HTR-8/SVneo (cell line): ENCODE measurements at regions not wholly inside any gene's neighbourhood (a gene's known extent, or its start where the extent isn't known, plus 50 kb on each side); places are given as distances from the start of the nearest gene placed in this dataset.

Experiments used
- DNase-seq: peaks from one replicate; pipeline ENCODE4 v3.0.0; 2011; ENCODE audit warnings: low spot score, mixed read lengths; ENCODE audit not compliant: insufficient read length
- FAIRE-seq: peaks from 2 replicates; lab custom pipeline; 2011; peaks lifted over from hg19 to GRCh38; lab: Jason Lieb, UNC

DNA sequence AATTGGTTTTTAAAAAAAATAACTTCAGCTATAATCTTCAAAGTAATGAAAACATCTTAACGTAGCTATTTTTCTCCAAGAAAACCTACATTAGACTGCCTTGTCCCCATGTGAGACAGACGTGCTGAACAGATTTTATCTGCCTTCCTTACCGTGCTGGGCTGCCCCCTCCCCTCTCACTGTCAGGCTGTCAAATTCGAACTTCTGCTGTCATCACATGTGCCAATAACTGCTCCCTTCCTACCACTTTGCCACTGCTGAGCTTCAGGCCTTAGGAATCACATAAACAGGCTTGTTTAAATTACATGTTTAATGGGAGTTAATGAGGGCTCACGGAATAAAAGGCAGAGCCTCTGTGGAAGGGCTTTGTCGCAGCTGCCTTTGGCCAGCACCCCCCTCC, 77.0 kb upstream of the NHSL1 start:
- FAIRE-seq (no peak), DNase-seq (no peak)

DNA sequence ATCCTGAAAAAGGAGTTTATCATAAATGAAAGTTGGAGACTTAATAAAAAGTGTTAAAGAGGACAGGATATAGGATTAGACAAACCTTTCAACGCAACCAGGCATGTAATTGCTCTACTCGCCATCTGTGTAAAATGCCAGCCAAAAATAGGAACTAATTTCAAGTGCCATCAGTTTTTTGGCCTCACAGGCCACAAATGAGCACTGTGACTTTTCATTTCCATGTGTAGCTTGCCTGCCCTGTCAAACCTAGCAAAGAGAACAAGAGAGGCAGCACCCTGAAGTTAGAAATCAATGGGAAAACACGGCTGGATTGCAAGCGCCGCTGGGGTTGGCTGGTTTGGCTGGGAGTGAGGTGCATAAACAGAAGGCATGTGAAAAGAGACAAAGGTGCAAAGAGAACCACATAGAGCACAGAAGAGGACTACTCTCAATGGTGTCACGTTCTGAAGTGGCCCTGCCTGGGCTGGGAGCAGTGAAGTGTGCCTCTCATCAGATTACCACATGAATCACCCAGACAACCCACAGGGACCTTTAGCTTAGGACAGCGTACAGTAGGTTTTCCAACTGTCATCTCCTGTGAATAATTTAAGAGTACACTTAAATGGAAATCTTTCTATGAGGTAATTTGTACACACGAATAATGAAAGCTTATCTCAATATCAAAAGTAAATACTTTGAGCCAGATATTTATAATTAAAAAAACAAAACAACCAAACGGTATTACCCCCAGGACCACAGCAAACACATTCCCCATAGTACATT, 78.0 kb upstream of the NHSL1 start:
- no peak for FAIRE-seq
- DNase-seq: no peak

DNA sequence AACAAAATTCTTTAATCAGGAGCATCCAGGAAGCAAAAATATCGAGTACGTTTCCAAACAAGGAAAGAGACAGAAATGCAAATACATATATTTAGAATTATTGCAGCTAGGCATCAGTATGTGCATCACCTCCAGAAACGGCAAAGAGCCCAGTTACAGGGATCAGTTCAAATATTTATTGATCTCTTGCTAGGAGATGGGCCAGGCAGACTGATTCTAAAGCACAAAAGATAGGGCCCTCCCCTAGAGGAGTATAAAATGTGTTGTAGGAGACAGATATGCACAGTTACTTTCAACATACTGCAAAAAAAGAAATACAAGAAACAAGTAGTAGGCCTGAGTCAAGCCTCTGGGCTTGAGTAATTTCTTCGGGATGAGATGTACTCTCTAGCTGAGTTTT, 80.7 kb upstream of the NHSL1 start:
- FAIRE-seq (no peak), DNase-seq (no peak)

DNA sequence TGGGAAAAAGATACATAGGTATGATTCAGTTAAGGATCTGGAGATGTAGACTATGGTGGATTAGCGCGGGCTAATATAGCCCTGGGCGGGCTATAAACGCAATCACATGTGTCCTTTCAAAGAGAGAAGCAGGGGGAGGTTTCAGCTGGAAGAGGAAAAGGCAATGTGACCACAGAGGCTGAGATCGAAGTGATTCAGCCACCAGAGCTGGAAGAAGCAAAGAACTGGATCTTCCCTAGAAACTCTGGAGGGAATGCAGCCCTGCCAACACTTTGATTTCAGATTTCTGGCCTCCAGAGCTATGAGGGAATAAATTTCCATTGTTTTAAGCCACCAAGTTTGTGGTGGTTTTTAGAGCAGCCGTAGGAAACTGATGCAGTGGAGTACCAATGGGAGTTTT, 81.5 kb upstream of the NHSL1 start:
- FAIRE-seq (no peak), DNase-seq (no peak)

DNA sequence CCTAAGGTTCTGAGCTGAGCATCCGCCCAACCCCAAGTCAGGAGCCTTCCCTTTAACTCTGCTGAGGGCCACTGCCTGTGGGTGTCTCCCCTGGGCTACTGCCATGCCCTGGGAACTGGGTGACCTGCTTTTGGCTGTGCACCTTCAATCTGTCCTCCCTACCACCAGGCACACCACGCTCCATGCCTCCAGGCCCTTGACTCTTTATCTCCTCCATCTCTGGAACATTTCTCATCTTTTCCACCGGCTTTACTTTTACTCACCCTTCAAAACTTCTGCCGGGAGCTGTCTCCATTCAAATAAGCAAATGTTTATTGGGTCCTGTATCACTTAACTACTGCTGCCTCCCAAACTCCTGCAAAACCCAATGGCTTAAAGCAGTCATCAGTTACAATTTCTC, 83.3 kb upstream of the NHSL1 start:
- FAIRE-seq (no peak), DNase-seq (no peak)

DNA sequence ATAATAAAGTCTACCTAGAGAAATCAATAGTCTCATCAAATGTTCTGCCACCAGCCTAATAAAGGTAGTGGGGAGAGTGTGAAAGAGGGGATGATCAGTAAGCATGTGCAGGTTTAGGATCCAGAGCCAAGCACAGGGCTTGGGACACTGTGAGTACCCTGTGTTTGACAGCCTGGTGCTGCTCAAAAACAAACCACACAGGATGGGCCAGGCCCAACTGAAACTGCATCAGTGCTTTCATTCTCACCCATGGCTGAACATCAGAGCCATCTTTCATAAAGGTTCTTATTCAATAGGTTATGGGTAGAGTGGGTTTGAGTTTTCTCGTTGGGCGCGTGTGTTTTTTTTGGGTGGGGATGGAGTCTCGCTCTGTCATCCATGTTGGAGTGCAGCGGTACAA, 87.3 kb upstream of the NHSL1 start:
- no peak for FAIRE-seq
- no peak for DNase-seq

DNA sequence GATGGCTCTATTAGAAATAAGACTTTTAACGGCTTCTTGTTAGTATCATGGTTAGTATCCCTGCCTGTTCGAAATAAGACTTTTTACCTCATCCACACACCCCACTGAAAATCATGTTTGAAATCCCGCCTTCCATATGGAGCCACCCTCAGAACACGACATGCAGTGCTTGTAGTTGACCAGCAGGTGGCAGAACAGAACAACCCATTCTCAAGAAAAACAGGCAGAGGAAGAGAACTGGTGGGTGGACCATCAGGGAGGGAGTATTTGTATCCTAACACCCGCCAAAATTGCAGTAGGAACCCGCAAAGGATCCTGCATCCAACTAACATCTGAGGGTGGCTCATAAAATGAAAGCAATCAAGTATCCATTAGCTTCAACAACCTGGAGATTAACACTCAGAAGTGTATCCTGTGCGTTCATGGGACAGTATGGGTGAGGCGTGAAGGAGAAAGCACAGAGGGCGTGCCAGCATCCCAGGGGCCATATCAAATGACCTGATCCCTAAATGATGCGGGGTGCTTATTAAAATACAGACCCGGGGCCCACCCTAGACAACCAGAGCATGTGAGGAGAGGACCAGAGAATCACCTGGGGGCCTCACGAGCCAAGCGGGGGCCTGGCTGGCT, 89.6 kb upstream of the NHSL1 start:
- FAIRE-seq: no peak
- DNase-seq: peak; percentile 69

DNA sequence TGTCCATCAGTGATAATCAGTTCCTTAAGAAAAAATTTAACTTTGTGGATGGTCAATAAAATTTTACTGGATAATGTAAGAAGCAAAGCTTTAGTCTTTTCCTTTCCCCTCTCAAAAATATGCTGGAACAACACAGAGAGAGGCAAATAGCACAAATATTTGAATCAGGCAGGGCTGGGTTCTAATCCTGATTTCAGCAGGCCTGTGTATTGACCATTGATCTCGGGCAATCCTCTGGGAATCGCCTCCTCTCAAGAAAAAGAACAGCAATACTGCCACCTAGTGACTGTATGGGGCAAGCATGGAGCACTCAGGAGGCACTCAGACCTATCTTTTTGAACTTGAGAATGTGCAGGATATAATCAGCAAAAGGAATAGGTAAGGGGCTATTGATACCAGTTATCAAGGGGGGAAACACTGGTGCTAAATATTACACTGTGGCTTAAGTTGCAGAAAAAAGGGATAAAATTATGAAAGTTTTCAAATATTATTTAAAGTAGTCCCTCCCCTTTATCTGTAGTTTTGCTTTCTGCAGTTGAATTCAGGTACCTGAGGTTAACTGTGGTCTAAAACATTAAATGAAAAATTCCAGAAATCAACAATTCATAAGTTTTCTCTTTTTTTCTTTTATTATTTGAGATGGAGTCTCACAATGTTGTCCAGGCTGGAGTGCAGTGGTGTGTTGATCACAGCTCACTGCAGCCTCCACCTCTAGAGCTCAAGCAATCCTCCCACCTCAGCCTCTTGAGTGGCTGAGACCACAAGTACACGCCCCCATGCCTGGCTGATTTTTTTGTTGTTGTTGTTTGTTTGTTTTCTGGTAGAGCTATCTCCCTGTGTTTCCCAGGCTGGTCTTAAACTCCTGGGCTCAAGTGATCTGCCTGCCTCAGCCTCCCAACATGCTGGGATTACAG, 91.8 kb upstream of the NHSL1 start:
- DNase-seq (peak; percentile 71), FAIRE-seq (no peak)

DNA sequence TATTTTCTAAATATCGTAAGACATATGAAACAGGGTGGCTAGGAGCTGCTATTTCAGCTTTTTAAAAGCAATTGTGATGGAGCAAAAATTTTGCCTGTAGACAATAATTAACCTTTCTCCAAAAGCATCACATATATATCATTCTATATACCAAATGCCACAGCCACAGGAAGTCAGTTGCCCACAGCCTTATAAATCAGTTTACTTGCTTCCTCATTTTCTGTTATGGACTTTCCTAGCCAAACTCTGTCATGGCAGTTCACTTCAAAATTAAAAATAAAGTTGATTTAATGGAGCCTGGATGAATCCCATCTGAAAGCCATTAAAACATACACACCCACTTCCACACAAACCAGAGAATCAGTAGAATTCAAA, 93.4 kb upstream of the NHSL1 start:
- FAIRE-seq: no peak

DNA sequence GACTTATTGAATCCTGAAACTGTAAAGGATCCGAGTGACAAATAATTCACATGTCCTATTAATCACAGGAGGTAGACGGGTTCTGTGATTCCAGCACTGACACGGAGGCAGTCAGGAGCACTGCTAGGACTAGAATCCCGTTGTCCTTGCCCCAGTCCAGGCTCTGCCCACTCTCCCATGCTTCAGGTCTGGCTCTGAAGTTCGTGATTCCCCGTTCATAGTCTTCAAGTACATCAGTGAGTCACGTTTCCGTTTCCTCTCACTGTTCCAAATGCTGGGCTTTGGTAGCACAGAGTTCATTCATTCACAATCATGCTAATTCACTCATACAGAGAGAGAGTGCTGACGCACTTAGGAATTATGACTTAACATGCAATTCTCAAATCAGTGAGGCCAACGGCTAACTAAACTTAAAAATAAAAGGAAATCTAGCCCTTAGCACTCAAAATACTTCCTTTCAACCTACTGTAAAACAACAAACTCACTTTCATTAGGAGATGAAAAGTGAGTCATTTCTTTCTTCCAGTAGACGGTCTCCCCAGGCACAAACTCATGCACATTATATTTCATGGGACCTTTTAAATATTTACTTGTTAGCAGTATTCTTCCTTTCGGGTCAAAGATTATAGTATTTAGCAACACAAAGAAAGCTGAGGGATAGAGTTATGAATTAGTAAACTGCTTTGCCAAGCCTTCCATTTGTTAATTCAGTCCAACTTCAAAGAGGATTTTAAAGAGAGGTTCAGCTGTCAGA, 94.0 kb upstream of the NHSL1 start:
- FAIRE-seq (peak; percentile 69), DNase-seq (peak; percentile 80)

More for the DNA sequence above, 93.4 kb upstream of the NHSL1 start:
- DNase-seq: no peak

DNA sequence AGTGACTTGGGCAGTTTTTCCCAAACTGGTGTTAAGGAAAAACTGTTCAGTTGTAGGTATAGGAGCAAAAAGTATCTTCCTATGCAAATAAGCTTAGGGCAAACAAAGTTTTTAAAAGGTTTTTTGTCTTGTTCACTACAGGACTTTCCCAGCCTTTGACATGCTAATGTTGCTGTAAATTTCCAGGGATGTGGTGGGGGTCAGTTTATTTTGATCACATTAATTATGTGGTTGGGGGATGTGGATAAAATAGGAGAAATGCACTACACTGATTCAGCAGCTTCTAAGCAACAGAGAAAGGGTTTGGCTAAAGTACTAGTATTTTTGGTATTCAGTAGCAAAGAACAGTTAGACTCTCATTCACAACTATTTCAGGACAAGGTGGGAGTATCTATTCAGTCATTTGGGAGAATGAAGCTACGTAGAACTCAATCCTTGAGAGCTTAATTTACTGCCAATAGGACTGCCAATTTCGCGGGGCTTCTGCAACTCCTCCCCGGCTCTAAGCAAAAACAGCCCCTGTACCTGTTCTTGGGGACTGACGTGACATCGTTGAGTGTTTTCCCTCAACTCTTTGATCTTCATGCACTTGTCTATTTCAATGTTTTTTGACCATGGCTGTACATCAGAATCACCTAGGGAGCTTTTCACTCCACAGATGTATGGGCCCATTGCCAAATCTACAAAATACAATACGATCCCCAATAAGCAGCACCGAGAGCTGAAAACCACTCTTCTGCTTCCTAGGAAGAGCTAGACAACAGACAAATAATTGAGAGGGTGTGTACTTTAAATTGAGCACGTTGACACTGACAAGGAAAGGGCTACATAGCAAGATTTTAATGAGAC, 94.8 kb upstream of the NHSL1 start:
- FAIRE-seq (no peak), DNase-seq (no peak)

DNA sequence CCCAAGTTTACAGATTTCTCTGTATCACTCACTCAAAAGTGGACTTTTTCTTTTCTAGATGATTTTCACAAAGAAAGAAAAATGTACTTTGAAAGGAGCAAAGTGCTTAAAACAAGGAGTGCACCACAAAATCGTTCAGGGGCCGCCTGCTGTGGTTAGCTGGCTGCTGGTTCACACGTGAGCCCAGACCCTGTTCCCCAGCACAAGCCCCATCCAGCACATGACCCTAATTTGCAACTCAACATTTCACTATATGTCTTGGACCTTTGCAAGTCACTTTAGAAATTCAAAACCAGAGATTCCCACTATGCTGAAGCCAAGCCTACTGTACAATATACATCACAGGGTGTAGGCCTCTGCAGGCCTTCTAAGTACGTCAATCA, 95.5 kb upstream of the NHSL1 start:
- FAIRE-seq: no peak
- DNase-seq: no peak

DNA sequence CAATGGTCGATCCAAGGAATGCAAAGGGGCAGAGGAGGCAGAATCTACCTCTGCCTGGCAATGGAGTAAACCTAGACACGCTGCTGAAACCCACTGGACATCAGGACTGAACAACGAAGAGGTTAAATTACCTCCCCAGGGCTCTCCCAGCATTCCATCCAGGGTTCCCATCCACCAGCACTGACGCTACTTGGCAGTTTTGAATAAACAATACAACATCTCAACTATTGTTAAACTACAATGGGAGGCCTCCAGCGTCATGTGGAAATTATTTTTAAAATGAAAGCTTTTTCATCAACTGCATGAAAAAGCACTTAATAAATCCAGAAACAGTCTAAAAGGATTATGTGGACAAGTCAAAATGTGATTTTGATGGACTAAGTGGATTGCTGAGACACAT, 96.8 kb upstream of the NHSL1 start:
- FAIRE-seq (no peak), DNase-seq (no peak)

DNA sequence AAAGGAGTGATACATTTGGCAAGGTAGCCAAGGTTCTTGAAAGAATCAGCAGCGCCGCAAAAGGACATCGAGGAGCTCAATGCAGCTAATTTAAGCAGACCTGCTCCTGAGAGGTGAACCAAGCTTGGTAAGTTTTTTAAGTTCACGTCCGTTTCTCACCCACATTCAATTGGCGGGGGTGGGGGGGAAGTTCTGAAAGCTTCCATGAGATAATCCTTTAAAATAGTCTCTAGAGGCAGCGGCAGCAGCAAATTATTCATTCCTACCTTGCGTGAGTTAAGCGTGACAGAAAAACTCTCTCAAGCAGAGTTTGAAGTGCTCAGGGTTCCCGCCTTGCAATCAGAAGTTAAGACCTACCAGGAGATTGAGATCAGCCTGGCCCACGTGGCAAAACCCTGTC, 97.3 kb upstream of the NHSL1 start:
- DNase-seq: no peak

DNA sequence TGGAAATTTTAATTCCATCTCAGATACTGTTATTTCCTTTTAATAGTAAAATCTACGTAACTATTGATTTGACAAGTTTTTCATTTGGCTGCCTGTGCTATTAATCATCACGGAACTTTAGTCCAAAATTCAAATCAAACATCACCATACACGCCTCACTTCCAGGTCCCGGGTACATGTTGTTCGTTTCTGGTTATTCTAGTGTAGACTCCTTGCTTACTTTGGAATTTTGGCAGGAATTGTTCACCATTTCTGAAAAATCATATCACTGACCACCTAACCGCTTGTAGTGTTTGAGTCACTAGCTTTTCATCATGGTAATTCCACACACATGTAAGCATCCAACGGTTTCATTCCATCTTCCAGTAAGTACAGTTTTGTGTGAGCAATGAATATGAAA, 98.0 kb upstream of the NHSL1 start:
- DNase-seq (no peak), FAIRE-seq (no peak)

More for the DNA sequence above, 97.3 kb upstream of the NHSL1 start:
- FAIRE-seq: no peak

DNA sequence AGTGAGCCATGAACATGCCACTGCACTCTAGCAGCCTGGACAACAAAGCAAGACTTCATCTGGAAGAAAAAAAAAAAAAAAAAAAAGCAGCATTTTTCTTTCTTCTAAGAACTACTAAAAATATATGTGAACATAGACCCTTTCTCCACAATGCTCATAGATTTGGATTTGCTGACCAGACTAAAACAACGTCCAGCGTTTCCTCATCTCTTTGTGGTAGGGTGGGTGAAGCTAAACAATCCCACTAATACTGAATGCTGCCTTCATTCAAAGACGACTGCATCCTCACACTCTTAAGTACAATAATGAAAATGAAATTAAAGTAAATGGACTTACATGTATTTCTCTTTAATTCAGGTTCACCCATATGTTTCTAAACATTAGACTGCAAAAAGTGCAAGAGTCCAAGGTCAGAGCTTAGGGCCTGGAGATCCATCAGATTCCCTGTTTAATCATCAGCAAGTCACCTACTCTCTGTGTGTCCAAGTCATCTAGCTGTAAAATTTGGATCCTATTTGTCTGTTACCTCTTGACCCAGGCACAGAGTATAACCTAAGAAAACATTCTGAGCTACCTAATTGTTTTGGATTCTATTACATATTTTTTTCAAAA, 99.4 kb upstream of the NHSL1 start:
- FAIRE-seq (no peak), DNase-seq (no peak)

DNA sequence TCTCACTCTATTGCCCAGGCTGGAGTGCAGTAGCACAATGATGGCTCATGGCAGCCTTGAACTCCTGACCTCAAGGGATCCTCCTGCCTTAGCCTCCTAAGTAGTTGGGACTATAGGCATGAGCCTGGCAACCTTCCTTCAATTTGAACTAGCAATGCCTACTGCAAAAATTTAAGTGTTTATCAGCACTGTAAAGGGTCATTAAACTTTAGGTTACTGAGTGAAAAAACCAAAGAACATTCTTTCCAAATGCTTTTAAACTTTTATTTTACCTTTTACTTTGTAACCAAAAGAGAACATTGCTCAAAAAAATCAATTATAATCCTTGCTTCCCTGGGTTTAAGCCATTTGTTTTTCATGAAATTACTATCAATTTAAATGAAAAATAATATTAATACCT, 101.0 kb upstream of the NHSL1 start:
- no peak for DNase-seq
- FAIRE-seq: no peak

DNA sequence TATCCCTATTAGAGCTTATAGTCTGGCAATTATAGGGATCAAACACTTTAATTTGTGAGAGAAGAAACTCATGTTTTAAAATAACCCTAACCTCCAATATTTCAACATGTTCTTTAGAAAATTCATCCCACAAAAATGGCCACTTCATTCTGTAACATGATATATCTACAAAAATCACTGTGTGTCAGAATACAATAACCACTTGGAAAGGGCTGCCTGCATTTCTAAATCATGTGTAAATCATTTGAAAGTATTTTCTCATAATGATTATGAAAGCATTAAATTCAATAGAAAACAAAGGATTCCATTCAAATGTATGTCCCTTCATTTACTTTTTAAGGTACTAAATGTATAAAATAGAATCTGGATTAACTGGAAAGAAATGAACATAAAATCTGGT, 101.4 kb upstream of the NHSL1 start:
- no peak for DNase-seq
- FAIRE-seq: no peak

DNA sequence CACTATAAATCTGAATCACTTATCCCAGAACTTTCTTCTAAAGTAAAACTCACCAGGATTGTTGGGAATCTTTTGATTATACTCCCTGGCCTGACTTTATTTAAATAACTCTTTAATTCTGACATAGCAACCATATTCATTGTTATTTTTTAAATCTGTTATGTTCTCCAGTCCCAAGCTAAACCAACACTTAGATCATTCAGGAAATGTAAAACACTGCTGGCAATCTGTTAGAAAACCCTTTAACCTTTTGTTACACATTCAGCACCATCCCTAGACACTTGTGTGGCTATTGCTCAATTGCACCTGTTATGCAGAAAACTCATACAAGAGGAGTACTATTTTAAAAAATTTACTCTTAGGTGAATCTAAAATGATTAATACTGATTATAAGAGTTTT, 101.8 kb upstream of the NHSL1 start:
- FAIRE-seq: no peak
- no peak for DNase-seq
